ENCODE measurements at regions not wholly inside any gene's neighbourhood (a gene's known extent, or its start where the extent isn't known, plus 50 kb on each side); places are given as distances from the start of the nearest gene placed in this dataset.

DNA sequence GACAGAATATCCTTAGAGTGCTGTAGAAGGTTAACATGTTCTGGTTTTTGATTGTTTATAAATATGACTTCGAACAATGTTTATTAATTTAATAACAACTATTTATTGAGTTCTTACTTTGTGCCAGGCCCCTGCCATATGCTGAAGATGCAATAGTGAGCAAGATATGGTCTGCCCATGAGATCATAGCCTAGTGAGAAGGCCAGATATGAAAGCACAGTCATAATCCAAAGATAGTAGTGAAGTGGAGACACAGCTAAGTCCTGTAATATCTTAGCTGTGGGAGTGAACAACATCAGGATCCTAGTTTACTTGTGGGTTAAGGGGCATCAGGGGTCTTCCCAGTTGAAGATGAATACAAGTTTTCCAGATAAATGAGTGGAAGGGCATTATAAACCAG lies 189.4 kb upstream of the FBXO33 start:
- TF ChIP-seq CTCF (conservative IDR thresholded peaks at IDR 0.05), result no peak

GRCh38 chr14:39621223-39621622 lies 189.0 kb upstream of the FBXO33 start:
- no peak overlapping the region for H3K27ac ChIP-seq
- no peak for TF ChIP-seq CTCF (conservative IDR thresholded peaks at IDR 0.05)

More for the DNA sequence above, 189.4 kb upstream of the FBXO33 start:
- H3K27ac ChIP-seq, result no peak overlapping the region

DNA sequence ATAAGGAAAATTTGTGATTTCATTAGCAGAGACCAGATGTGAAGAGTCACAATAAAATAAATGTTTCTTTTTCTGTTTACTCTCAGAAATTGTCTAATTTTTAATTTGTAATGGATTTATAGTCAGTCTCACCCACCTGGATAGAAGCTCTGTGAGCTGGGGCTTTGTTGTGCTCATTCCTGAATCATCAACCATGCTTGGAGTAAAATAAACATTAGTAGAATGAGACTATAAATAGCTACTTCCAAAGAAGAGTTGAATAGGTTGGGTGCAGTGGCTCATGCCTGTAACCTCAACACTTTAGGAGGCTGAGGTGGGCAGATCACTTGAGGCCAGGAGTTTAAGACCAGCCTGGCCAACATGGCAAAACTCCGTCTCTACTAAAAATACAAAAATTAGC lies 185.3 kb upstream of the FBXO33 start:
- no peak overlapping the region for H3K27ac ChIP-seq
- TF ChIP-seq CTCF (conservative IDR thresholded peaks at IDR 0.05), result no peak

DNA sequence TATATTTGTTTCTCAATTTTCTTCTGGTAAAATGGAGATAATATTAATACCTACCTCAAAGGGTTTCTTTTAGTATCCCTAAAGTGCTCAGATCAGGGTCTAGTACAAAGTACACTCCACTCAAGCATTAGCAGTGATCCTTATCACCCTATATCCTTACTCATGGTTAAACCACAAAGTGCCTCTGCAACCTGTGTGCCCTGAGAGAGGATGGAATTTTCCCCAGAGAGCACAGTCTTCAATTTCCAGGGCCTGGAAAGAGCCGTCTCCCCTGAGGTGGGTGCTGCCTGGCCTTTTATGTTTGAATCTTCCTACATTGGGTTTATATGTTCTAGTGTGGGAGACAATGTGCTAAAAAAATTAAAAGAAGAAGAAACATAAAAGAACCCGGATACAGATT lies 183.1 kb upstream of the FBXO33 start:
- no peak for TF ChIP-seq CTCF (conservative IDR thresholded peaks at IDR 0.05)

GRCh38 chr14:39614297-39614923 lies 182.2 kb upstream of the FBXO33 start:
- no peak for TF ChIP-seq CTCF (conservative IDR thresholded peaks at IDR 0.05)
- no peak overlapping the region for H3K27ac ChIP-seq

More for the DNA sequence above, 183.1 kb upstream of the FBXO33 start:
- no peak overlapping the region for H3K27ac ChIP-seq

DNA sequence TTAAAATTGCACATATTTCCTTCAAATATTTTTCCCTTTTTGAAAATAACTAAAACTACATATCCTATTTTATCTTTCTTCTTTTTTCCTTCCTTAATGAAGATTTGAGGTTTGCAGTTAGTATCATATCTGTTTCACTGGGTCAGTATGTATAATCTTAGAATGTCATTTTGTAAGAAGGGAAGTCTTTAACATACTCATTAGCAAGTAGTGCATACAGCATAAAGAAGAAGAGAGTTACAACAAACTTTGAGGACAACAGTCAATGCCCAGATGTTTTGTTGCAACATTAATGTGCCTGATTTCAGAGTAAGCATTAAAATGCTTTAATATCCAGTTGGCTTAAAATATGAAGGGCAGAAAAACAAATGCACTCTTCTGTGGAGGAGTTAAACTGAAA lies 176.9 kb upstream of the FBXO33 start:
- TF ChIP-seq CTCF (conservative IDR thresholded peaks at IDR 0.05), result no peak
- H3K27ac ChIP-seq, result no peak overlapping the region

- no peak overlapping the region for H3K27ac ChIP-seq
- no peak for TF ChIP-seq CTCF (conservative IDR thresholded peaks at IDR 0.05)
Observed at GRCh38 chr14:39607978-39608377, 175.7 kb upstream of the FBXO33 start.

Data from VCaP (cell line).